NT2/D1 (cell line): ENCODE measurements at regions not wholly inside any gene's neighbourhood (a gene's known extent, or its start where the extent isn't known, plus 50 kb on each side); places are given as distances from the start of the nearest gene placed in this dataset.

ENCODE experiments used
- SUZ12 ChIP-seq: IDR thresholded peaks from 2 replicates; pipeline ENCODE4 v1.6.1; 2011; ENCODE audit not compliant: insufficient read length, insufficient read depth; ENCODE audit errors: extremely low read depth
- YY1 ChIP-seq: IDR thresholded peaks from 2 replicates; pipeline ENCODE4 v1.6.1; 2011; ENCODE audit not compliant: insufficient read length, insufficient read depth

GRCh38 chr4:92235731-92236130 is 68.0 kb upstream of the GRID2 start:
- no peak for TF ChIP-seq SUZ12
- no peak for TF ChIP-seq YY1
